ENCODE measurements at regions not wholly inside any gene's neighbourhood (a gene's known extent, or its start where the extent isn't known, plus 50 kb on each side); places are given as distances from the start of the nearest gene placed in this dataset.

DNA sequence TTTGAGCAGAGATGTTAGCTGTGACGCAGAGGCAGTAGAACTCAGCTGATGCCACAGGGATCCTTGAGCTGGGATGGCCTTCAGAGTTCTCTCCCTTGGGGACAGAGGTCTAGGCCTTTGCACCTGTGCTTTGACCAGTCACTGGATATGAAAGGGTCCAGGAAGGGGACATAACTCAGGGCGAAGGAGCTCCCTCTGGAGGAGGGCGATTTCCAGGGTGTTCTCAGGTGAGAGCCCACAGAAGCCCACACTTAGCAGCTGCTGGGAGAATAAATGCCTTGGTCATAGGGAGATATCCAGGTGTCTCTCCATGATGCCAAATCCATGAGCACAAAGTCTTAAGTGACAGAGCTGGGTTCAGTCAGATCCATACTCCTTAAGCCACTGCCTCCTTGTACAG, 369.2 kb downstream of the NYAP2 start:
- no peak overlapping the region for H3K4me3 ChIP-seq (ENCODE audit: low read depth, low read length)
- no peaks in the 10 kb centered on the region for H3K4me1 ChIP-seq (ENCODE audit: control insufficient read depth, insufficient read depth, low read length)
- ChIA-PET POLR2A (no interaction called here), CTCF (interaction anchor here (0.8 kb wide), 1 partner anchor 99 kb away, joined by 3 read pairs; no protein-coding TSS in a partner anchor)
- TF ChIP-seq, protein P1, sequence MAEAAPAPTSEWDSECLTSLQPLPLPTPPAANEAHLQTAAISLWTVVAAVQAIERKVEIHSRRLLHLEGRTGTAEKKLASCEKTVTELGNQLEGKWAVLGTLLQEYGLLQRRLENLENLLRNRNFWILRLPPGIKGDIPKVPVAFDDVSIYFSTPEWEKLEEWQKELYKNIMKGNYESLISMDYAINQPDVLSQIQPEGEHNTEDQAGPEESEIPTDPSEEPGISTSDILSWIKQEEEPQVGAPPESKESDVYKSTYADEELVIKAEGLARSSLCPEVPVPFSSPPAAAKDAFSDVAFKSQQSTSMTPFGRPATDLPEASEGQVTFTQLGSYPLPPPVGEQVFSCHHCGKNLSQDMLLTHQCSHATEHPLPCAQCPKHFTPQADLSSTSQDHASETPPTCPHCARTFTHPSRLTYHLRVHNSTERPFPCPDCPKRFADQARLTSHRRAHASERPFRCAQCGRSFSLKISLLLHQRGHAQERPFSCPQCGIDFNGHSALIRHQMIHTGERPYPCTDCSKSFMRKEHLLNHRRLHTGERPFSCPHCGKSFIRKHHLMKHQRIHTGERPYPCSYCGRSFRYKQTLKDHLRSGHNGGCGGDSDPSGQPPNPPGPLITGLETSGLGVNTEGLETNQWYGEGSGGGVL (tag by site-specific recombination; IDR thresholded peaks at IDR 0.05): no peak
- no peak for TF ChIP-seq ZNF112 (tag by site-specific recombination; IDR thresholded peaks at IDR 0.05)
- no peak for TF ChIP-seq ZNF777 (tag by site-specific recombination; IDR thresholded peaks at IDR 0.05; ENCODE audit: borderline replicate concordance)
- no peaks in the 10 kb centered on the region for H3K9me3 ChIP-seq (ENCODE audit: control insufficient read depth, insufficient read depth, low read depth, low read length)
- no peak overlapping the region for H3K27ac ChIP-seq (ENCODE audit: extremely low read depth, low read depth, low read length)
- H3K36me3 ChIP-seq (ENCODE audit: control insufficient read depth in 2 of 2, insufficient read depth in 1 of 2, low read length in 2 of 2): no peaks in the 10 kb centered on the region

DNA sequence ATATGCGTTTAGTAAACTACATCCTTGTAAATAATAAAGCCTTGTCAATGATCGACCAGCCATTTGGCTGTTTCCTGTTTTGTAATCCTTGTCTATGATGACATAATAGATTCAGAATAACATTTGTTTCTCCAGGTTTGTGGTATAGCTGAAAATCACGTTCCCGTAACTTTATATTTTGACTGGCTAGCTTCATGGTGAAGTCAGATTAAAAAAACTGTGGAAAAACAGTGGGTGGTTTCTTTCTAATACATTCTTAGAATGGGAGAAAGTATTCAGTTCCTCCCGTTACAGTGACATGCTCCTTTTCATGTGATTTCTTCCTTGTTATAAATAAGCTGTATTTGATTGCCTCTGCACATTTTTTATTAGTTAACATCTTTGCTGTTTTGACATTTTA, 366.9 kb downstream of the NYAP2 start:
- Histone ChIP-seq H3K36me3 (ENCODE audit: control insufficient read depth in 2 of 2, insufficient read depth in 1 of 2, low read length in 2 of 2) (no peaks in the 10 kb centered on the region), H3K4me3 (ENCODE audit: low read depth, low read length) (no peak overlapping the region), H3K4me1 (ENCODE audit: control insufficient read depth, insufficient read depth, low read length) (no peaks in the 10 kb centered on the region), H3K27ac (ENCODE audit: extremely low read depth, low read depth, low read length) (no peak overlapping the region), H3K9me3 (ENCODE audit: control insufficient read depth, insufficient read depth, low read depth, low read length) (no peaks in the 10 kb centered on the region)
- ChIA-PET CTCF (no interaction called here), POLR2A (no interaction called here)
- TF ChIP-seq, protein P2, sequence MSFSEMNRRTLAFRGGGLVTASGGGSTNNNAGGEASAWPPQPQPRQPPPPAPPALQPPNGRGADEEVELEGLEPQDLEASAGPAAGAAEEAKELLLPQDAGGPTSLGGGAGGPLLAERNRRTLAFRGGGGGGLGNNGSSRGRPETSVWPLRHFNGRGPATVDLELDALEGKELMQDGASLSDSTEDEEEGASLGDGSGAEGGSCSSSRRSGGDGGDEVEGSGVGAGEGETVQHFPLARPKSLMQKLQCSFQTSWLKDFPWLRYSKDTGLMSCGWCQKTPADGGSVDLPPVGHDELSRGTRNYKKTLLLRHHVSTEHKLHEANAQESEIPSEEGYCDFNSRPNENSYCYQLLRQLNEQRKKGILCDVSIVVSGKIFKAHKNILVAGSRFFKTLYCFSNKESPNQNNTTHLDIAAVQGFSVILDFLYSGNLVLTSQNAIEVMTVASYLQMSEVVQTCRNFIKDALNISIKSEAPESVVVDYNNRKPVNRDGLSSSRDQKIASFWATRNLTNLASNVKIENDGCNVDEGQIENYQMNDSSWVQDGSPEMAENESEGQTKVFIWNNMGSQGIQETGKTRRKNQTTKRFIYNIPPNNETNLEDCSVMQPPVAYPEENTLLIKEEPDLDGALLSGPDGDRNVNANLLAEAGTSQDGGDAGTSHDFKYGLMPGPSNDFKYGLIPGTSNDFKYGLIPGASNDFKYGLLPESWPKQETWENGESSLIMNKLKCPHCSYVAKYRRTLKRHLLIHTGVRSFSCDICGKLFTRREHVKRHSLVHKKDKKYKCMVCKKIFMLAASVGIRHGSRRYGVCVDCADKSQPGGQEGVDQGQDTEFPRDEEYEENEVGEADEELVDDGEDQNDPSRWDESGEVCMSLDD (tag by site-specific recombination; IDR thresholded peaks at IDR 0.05): no peak
- TF ChIP-seq, protein P3, sequence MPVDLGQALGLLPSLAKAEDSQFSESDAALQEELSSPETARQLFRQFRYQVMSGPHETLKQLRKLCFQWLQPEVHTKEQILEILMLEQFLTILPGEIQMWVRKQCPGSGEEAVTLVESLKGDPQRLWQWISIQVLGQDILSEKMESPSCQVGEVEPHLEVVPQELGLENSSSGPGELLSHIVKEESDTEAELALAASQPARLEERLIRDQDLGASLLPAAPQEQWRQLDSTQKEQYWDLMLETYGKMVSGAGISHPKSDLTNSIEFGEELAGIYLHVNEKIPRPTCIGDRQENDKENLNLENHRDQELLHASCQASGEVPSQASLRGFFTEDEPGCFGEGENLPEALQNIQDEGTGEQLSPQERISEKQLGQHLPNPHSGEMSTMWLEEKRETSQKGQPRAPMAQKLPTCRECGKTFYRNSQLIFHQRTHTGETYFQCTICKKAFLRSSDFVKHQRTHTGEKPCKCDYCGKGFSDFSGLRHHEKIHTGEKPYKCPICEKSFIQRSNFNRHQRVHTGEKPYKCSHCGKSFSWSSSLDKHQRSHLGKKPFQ (tag by site-specific recombination; IDR thresholded peaks at IDR 0.05): no peak
- no peak for TF ChIP-seq ZNF274 (IDR thresholded peaks at IDR 0.05; ENCODE audit: low read length)
- no peak for TF ChIP-seq ZNF274 (tag by site-specific recombination; IDR thresholded peaks at IDR 0.05; ENCODE audit: borderline replicate concordance)
- TF ChIP-seq, protein P4, sequence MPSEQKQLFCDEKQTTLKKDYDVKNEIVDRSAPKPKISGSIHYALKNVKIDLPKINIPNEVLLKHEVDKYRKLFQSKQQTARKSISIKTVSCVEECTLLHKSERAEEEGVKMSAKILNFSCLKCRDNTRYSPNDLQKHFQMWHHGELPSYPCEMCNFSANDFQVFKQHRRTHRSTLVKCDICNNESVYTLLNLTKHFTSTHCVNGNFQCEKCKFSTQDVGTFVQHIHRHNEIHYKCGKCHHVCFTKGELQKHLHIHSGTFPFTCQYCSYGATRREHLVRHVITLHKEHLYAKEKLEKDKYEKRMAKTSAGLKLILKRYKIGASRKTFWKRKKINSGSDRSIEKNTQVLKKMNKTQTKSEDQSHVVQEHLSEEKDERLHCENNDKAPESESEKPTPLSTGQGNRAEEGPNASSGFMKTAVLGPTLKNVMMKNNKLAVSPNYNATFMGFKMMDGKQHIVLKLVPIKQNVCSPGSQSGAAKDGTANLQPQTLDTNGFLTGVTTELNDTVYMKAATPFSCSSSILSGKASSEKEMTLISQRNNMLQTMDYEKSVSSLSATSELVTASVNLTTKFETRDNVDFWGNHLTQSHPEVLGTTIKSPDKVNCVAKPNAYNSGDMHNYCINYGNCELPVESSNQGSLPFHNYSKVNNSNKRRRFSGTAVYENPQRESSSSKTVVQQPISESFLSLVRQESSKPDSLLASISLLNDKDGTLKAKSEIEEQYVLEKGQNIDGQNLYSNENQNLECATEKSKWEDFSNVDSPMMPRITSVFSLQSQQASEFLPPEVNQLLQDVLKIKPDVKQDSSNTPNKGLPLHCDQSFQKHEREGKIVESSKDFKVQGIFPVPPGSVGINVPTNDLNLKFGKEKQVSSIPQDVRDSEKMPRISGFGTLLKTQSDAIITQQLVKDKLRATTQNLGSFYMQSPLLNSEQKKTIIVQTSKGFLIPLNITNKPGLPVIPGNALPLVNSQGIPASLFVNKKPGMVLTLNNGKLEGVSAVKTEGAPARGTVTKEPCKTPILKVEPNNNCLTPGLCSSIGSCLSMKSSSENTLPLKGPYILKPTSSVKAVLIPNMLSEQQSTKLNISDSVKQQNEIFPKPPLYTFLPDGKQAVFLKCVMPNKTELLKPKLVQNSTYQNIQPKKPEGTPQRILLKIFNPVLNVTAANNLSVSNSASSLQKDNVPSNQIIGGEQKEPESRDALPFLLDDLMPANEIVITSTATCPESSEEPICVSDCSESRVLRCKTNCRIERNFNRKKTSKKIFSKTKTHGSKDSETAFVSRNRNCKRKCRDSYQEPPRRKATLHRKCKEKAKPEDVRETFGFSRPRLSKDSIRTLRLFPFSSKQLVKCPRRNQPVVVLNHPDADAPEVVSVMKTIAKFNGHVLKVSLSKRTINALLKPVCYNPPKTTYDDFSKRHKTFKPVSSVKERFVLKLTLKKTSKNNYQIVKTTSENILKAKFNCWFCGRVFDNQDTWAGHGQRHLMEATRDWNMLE (tag by site-specific recombination; conservative IDR thresholded peaks at IDR 0.05; ENCODE audit: low read depth): no peak
- no peak for TF ChIP-seq ZNF530 (tag by site-specific recombination; IDR thresholded peaks at IDR 0.05; ENCODE audit: low read depth)
- no peak for TF ChIP-seq ZNF843 (tag by site-specific recombination; IDR thresholded peaks at IDR 0.05)

DNA sequence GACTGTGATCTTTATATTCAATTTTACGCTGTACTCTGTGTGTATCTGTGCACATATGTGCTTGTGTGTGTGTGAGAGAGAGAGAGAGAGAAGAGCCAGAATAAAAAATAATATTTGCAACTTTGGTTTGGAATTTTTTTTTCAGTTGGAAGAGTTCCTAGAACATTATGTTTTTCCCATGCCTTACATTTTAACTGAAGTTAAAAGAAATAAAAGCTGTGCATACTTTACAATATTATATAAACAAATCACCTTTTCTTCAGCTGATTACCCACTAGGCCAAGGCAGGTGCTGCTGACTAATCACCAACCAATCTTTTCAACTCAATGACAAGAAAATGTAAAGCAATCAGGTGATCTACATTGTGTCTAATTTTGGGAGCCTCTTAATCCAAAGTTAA, 366.3 kb downstream of the NYAP2 start:
- ChIA-PET POLR2A (no interaction called here), CTCF (no interaction called here)
- H3K36me3 ChIP-seq (ENCODE audit: control insufficient read depth in 2 of 2, insufficient read depth in 1 of 2, low read length in 2 of 2): no peaks in the 10 kb centered on the region
- H3K4me3 ChIP-seq (ENCODE audit: low read depth, low read length): no peak overlapping the region
- H3K9me3 ChIP-seq (ENCODE audit: control insufficient read depth, insufficient read depth, low read depth, low read length): no peaks in the 10 kb centered on the region
- H3K4me1 ChIP-seq (ENCODE audit: control insufficient read depth, insufficient read depth, low read length): no peaks in the 10 kb centered on the region
- no peak overlapping the region for H3K27ac ChIP-seq (ENCODE audit: extremely low read depth, low read depth, low read length)
- TF ChIP-seq SCRT1 (tag by site-specific recombination; IDR thresholded peaks at IDR 0.05; ENCODE audit: borderline replicate concordance): no peak
- no peak for TF ChIP-seq EGR2 (tag by site-specific recombination; IDR thresholded peaks at IDR 0.05; ENCODE audit: low read depth)
- TF ChIP-seq GLIS1 (tag by site-specific recombination; IDR thresholded peaks at IDR 0.05): no peak
- TF ChIP-seq BCL11B (tag by site-specific recombination; IDR thresholded peaks at IDR 0.05; ENCODE audit: low read depth): no peak
- no peak for TF ChIP-seq ZFP41 (tag by site-specific recombination; IDR thresholded peaks at IDR 0.05; ENCODE audit: borderline replicate concordance)
- no peak for TF ChIP-seq ZNF23 (tag by site-specific recombination; IDR thresholded peaks at IDR 0.05; ENCODE audit: borderline replicate concordance)
- TF ChIP-seq ZNF140 (tag by site-specific recombination; IDR thresholded peaks at IDR 0.05): no peak
